ENCODE measurements at regions not wholly inside any gene's neighbourhood (a gene's known extent, or its start where the extent isn't known, plus 50 kb on each side); places are given as distances from the start of the nearest gene placed in this dataset.

DNA sequence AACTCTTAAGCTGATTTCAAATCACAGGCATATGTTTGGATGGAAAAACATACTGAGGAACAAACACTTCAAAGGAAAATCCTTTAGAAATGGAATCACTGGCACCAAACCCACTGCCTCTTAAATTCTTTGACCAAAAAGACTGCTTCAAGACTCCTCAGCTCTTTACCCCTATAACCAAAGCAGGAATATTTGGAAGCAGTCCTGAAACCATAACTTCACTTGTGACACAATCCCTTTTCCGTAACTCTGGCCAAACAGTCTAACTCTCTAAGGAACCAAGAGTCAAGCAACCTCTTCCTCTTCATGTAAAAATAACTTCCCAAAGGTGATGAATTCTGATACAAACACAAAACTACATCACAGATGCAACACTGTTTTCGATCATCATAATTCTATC is 104.3 kb downstream of the MTERF1 start:
- TF ChIP-seq, protein P1, sequence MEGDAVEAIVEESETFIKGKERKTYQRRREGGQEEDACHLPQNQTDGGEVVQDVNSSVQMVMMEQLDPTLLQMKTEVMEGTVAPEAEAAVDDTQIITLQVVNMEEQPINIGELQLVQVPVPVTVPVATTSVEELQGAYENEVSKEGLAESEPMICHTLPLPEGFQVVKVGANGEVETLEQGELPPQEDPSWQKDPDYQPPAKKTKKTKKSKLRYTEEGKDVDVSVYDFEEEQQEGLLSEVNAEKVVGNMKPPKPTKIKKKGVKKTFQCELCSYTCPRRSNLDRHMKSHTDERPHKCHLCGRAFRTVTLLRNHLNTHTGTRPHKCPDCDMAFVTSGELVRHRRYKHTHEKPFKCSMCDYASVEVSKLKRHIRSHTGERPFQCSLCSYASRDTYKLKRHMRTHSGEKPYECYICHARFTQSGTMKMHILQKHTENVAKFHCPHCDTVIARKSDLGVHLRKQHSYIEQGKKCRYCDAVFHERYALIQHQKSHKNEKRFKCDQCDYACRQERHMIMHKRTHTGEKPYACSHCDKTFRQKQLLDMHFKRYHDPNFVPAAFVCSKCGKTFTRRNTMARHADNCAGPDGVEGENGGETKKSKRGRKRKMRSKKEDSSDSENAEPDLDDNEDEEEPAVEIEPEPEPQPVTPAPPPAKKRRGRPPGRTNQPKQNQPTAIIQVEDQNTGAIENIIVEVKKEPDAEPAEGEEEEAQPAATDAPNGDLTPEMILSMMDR (IDR thresholded peaks at IDR 0.05): no peak
- TF ChIP-seq ZFX (IDR thresholded peaks at IDR 0.05; ENCODE audit: borderline replicate concordance): no peak

Measured in 22Rv1 (cell line).